ENCODE measurements at regions not wholly inside any gene's neighbourhood (a gene's known extent, or its start where the extent isn't known, plus 50 kb on each side); places are given as distances from the start of the nearest gene placed in this dataset.

GRCh38 chr1:201590474-201590873, 51.5 kb downstream of the NAV1 start:
- TF ChIP-seq POLR2AphosphoS5 (IDR thresholded peaks at IDR 0.05) (no peak), POLR2A (IDR thresholded peaks at IDR 0.05) (no peak)
- TF ChIP-seq, protein P1, sequence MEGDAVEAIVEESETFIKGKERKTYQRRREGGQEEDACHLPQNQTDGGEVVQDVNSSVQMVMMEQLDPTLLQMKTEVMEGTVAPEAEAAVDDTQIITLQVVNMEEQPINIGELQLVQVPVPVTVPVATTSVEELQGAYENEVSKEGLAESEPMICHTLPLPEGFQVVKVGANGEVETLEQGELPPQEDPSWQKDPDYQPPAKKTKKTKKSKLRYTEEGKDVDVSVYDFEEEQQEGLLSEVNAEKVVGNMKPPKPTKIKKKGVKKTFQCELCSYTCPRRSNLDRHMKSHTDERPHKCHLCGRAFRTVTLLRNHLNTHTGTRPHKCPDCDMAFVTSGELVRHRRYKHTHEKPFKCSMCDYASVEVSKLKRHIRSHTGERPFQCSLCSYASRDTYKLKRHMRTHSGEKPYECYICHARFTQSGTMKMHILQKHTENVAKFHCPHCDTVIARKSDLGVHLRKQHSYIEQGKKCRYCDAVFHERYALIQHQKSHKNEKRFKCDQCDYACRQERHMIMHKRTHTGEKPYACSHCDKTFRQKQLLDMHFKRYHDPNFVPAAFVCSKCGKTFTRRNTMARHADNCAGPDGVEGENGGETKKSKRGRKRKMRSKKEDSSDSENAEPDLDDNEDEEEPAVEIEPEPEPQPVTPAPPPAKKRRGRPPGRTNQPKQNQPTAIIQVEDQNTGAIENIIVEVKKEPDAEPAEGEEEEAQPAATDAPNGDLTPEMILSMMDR (IDR thresholded peaks at IDR 0.05), result no peak
